ENCODE measurements at regions not wholly inside any gene's neighbourhood (a gene's known extent, or its start where the extent isn't known, plus 50 kb on each side); places are given as distances from the start of the nearest gene placed in this dataset.

DNA sequence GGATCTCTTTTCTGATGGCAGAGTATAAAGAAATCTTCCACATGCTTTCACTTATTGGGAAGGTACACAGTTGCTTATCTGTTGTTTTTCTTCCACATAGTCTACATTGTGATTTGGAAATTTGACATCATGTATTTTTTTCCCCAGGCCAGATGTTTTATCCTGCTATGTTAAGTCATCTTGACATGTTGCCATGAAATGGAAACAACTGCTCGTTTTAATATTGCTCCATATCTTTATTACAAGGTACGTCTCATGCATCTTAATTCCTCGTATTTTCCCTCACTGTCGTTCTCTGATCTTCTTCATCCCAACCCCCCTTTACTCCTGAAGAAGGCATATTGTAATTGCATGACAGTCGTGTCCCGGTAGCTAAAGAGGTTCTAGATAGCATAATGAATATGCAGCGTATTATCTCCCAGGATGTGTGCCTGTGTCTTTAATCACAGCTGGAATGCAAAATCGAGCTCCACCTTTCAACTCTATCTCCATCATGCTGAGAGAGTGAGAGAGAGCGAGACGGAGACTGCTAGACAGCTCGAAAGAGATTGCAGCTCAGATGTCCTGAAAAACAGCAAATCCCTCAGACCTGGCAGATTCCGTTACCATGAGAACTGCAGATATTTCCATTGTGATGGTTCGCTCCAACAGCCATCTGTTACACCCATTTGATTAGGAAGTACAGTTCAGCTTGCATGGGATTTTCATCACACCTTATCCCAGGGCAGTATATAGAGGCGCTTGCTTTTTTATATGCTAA, 281.7 kb downstream of the TMEM38B start:
- TF ChIP-seq, protein P1, sequence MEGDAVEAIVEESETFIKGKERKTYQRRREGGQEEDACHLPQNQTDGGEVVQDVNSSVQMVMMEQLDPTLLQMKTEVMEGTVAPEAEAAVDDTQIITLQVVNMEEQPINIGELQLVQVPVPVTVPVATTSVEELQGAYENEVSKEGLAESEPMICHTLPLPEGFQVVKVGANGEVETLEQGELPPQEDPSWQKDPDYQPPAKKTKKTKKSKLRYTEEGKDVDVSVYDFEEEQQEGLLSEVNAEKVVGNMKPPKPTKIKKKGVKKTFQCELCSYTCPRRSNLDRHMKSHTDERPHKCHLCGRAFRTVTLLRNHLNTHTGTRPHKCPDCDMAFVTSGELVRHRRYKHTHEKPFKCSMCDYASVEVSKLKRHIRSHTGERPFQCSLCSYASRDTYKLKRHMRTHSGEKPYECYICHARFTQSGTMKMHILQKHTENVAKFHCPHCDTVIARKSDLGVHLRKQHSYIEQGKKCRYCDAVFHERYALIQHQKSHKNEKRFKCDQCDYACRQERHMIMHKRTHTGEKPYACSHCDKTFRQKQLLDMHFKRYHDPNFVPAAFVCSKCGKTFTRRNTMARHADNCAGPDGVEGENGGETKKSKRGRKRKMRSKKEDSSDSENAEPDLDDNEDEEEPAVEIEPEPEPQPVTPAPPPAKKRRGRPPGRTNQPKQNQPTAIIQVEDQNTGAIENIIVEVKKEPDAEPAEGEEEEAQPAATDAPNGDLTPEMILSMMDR (IDR thresholded peaks at IDR 0.05; ENCODE audit: insufficient read depth, missing control alignments), result no peak
- DNase-seq (ENCODE audit: insufficient read length, low spot score) (no peak), FAIRE-seq (no peak)

DNA sequence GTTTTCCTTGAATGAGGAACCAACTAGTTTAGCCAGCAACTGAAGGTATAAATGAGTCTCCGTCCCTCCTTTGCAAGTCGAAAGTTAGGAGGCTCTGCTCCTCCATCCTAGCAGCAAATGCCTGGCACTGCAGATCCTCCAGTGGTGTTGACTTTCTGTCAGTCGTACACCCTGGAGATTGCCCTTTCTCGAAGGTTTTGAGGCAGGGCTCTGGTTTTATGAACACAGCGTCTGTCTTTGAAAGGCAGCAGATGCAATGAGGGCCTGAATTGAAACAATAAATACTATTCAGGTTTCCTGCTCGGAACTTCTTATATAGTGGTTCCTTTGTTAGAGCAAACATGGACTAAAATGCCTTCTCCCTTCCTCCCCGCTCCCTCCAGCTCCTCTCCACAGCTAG, 284.0 kb downstream of the TMEM38B start:
- TF ChIP-seq, protein P1 (IDR thresholded peaks at IDR 0.05; ENCODE audit: insufficient read depth, missing control alignments), result no peak
- DNase-seq (ENCODE audit: insufficient read length, low spot score), result no peak
- FAIRE-seq, result no peak

DNA sequence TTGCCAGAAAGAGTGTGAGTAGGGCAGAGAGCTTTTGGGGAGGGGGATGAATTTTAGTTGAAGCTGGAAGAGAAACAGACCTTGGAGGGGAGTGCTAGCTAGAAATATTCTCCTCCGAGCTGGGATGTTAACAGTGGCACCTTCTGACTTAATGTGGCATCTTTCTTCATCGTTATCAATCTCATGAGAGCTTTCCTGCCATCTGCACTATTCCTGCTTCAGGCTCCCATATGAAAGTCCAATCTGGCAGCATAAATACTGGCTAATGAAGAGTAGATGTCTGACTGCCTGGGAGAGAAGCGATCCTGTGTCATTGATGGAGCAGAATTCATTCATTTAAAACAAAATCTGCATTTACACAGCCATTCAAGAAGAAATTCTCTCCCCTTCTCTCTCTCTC, 284.5 kb downstream of the TMEM38B start:
- TF ChIP-seq, protein P1 (IDR thresholded peaks at IDR 0.05; ENCODE audit: insufficient read depth, missing control alignments), result no peak
- DNase-seq (ENCODE audit: insufficient read length, low spot score) (no peak), FAIRE-seq (no peak)

DNA sequence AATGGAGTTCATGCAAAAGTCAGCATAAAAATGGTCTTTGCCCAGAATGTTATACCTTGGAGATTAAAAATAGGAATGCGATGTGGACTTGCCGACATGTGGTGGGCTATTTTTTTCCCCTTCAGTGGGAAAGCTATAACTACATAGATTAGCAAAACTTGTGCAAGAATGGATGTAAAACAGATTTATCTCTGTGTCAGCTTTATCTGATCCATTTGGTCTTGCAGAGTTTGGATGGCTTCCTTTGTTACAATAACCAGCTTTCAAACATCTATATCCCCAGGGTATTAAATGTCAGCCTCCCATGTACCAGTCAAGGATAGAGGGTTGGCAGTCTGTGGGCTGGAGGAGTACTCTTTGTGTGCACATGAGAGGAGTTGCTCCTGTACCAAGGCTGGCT, 284.9 kb downstream of the TMEM38B start:
- DNase-seq (ENCODE audit: insufficient read length, low spot score) (no peak), FAIRE-seq (no peak)
- TF ChIP-seq, protein P1 (IDR thresholded peaks at IDR 0.05; ENCODE audit: insufficient read depth, missing control alignments), result no peak

DNA sequence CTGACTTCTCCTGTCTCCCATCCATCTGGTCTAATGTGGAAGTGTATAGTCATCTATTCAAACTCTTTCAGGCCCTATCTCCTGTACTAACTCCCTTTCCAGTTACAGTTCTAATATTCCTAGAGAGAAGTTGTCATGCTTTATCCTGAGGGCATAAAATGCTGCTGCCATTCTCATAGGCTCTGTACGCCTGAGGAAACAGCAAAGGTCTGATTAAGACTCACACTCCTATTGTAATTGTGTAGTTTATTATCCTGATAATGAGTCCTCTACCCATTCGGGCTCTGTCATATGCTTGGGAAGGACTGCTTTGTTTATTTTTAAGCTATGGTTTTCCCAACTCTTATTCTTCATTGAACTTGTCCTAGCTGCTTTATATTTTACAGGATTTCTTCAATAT, 290.4 kb downstream of the TMEM38B start:
- DNase-seq (ENCODE audit: insufficient read length, low spot score) (no peak), FAIRE-seq (no peak)
- TF ChIP-seq, protein P1 (IDR thresholded peaks at IDR 0.05; ENCODE audit: insufficient read depth, missing control alignments), result no peak

DNA sequence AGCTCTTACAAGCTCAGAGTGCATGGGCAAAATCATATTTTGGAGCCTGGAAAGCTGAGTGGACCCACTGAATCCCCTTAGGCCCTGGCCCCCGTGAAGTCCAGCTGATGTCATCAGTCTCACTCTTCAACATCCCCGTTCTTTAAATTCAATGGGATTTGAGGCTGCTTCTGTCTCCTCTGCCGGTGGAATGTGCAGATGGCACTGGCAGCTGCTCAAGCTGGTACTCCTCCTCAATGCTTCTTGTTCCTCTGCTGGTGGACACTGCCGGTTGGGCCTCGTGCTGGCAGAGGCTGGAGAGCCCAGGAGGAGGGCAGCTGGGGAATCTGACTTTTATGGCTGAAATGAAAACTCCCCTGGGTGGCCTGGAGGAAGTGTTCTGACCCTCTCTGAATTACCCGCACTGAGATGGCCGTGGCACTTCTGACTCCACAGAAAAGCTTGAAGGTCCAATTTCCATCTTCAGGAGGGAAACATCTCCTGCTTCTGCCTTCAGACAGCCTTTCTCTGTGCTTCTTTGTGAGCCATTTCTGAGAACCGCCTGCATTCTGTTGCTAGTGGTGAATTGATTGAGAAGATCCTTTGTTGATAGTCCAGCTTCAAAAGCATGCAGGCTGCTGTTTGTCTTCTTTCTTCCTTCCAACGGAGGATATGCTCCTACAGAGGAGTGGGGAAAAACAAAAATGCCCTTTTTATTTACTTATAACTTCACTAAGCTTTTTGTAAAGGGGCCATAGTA, 298.9 kb downstream of the TMEM38B start:
- FAIRE-seq (no peak), DNase-seq (ENCODE audit: insufficient read length, low spot score) (no peak)

More for the DNA sequence above, 298.9 kb downstream of the TMEM38B start:
- TF ChIP-seq, protein P1 (IDR thresholded peaks at IDR 0.05; ENCODE audit: insufficient read depth, missing control alignments), result no peak
